HG02623 (cell line): ENCODE measurements at regions not wholly inside any gene's neighbourhood (a gene's known extent, or its start where the extent isn't known, plus 50 kb on each side); places are given as distances from the start of the nearest gene placed in this dataset.
"Not testable (repeated sequence)": the region's sequence is repeated elsewhere in the genome, so short reads cannot be mapped to it uniquely, and the experiment has no call there.

Source experiments
- ATAC-seq: cut with Tn5 transposase; IDR thresholded peaks from one replicate; pipeline ENCODE4 v1.9.1; 2021; ENCODE audit warnings: moderate library complexity; ENCODE audit not compliant: unreplicated experiment

GRCh38 chrX:35392232-35392631 lies 405.9 kb upstream of the MAGEB16 start:
- no peak for ATAC-seq

- ATAC-seq = no peak
Measured at GRCh38 chrX:35406386-35406785, 391.8 kb upstream of the MAGEB16 start.

GRCh38 chrX:35416782-35417181 lies 381.4 kb upstream of the MAGEB16 start:
- ATAC-seq = no peak

- ATAC-seq = no peak
Measured at GRCh38 chrX:35432056-35432455, 366.1 kb upstream of the MAGEB16 start.

- ATAC-seq = no peak
Measured at GRCh38 chrX:35439034-35439660, 359.0 kb upstream of the MAGEB16 start.

GRCh38 chrX:35439692-35440091 lies 358.4 kb upstream of the MAGEB16 start:
- no peak for ATAC-seq

- ATAC-seq = no peak
Measured at GRCh38 chrX:35442421-35442820, 355.7 kb upstream of the MAGEB16 start.

- ATAC-seq = not testable (repeated sequence)
Measured at GRCh38 chrX:35443091-35443582, 355.0 kb upstream of the MAGEB16 start.

- ATAC-seq = no peak
Measured at GRCh38 chrX:35444671-35445355, 353.3 kb upstream of the MAGEB16 start.

GRCh38 chrX:35445912-35446311 lies 352.2 kb upstream of the MAGEB16 start:
- ATAC-seq = no peak

- ATAC-seq = no peak
Measured at GRCh38 chrX:35456891-35457290, 341.3 kb upstream of the MAGEB16 start.

GRCh38 chrX:35458142-35458541 lies 340.0 kb upstream of the MAGEB16 start:
- ATAC-seq = no peak

GRCh38 chrX:35461164-35461563 lies 337.0 kb upstream of the MAGEB16 start:
- ATAC-seq = no peak

GRCh38 chrX:35496671-35497070 lies 301.5 kb upstream of the MAGEB16 start:
- not testable (repeated sequence) for ATAC-seq

GRCh38 chrX:35497453-35497852 lies 300.7 kb upstream of the MAGEB16 start:
- not testable (repeated sequence) for ATAC-seq

GRCh38 chrX:35499071-35499862 lies 298.9 kb upstream of the MAGEB16 start:
- no peak for ATAC-seq

- no peak for ATAC-seq
Measured at GRCh38 chrX:35507701-35508100, 290.4 kb upstream of the MAGEB16 start.

- not testable (repeated sequence) for ATAC-seq
Measured at GRCh38 chrX:35548003-35548402, 250.1 kb upstream of the MAGEB16 start.

GRCh38 chrX:35557916-35558315 lies 240.2 kb upstream of the MAGEB16 start:
- ATAC-seq = no peak

GRCh38 chrX:35561985-35562384 lies 236.2 kb upstream of the MAGEB16 start:
- no peak for ATAC-seq

GRCh38 chrX:35562395-35562794 lies 235.7 kb upstream of the MAGEB16 start:
- no peak for ATAC-seq

- no peak for ATAC-seq
Measured at GRCh38 chrX:35590210-35590609, 207.9 kb upstream of the MAGEB16 start.
